Sigmoid colon (tissue), 3 donors: ENCODE measurements at regions not wholly inside any gene's neighbourhood (a gene's known extent, or its start where the extent isn't known, plus 50 kb on each side); places are given as distances from the start of the nearest gene placed in this dataset.

Experiments
- POLR2A ChIP-seq, 2 donors: fragments of 450-650 bp; IDR thresholded peaks; one replicate each; pipeline ENCODE4 v1.6.1; 2016; ENCODE audit warnings: antibody characterized with exemption in 2 of 2, mild to moderate bottlenecking in 2 of 2, moderate library complexity in 2 of 2
- TF ChIP-seq, protein P1 (sequence below), 4 experiments: fragments of 450-650 bp in 3 of 4; fragments of 200-600 bp in 1 of 4; IDR thresholded peaks; one replicate each; pipeline ENCODE4 v1.5.1; 2016 to 2019; ENCODE audit warnings: antibody characterized with exemption in 4 of 4, mild to moderate bottlenecking in 3 of 4, moderate library complexity in 2 of 4

DNA sequence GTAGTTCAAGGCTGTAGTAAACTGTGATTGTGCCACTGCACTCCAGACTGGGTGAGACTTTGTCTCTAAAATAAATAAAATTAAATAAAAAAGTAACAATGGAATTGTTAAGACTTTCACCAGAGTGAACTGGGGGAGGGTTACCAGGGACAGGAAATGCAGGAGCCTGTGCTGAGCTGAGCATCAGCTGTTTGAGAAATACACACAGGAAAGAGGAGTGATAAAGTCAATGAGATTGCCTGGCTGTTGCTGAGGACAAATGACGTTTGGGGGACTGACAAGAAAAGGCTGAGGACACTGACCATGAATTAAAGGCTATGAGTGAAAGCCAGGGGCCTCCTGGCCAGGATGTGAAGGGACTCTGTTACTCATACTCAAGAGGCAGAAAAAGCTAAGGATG is 226.3 kb downstream of the SETD4 start:
- TF ChIP-seq, protein P1, sequence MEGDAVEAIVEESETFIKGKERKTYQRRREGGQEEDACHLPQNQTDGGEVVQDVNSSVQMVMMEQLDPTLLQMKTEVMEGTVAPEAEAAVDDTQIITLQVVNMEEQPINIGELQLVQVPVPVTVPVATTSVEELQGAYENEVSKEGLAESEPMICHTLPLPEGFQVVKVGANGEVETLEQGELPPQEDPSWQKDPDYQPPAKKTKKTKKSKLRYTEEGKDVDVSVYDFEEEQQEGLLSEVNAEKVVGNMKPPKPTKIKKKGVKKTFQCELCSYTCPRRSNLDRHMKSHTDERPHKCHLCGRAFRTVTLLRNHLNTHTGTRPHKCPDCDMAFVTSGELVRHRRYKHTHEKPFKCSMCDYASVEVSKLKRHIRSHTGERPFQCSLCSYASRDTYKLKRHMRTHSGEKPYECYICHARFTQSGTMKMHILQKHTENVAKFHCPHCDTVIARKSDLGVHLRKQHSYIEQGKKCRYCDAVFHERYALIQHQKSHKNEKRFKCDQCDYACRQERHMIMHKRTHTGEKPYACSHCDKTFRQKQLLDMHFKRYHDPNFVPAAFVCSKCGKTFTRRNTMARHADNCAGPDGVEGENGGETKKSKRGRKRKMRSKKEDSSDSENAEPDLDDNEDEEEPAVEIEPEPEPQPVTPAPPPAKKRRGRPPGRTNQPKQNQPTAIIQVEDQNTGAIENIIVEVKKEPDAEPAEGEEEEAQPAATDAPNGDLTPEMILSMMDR (IDR thresholded peaks at IDR 0.05): no peak
- TF ChIP-seq POLR2A (IDR thresholded peaks at IDR 0.05): no peak
